Suprapubic skin (tissue), 4 donors: ENCODE measurements at regions not wholly inside any gene's neighbourhood (a gene's known extent, or its start where the extent isn't known, plus 50 kb on each side); places are given as distances from the start of the nearest gene placed in this dataset.

Source experiments
- DNase-seq, 2 donors: peaks; one replicate each; pipeline ENCODE4 v3.0.0-alpha.2; 2019; ENCODE audit warnings: low spot score in 2 of 2
- H3K27ac ChIP-seq: fragments of 200-600 bp; sonication (generic); one replicate; pipeline ENCODE4 v1.5.1; 2019
- H3K27me3 ChIP-seq: fragments of 200-600 bp; sonication (generic); one replicate; pipeline ENCODE4 v1.5.1; 2019
- H3K36me3 ChIP-seq: fragments of 200-600 bp; sonication (generic); one replicate; pipeline ENCODE4 v1.5.1; 2019
- H3K4me1 ChIP-seq: fragments of 200-600 bp; sonication (generic); one replicate; pipeline ENCODE4 v1.5.1; 2019
- H3K4me3 ChIP-seq: fragments of 200-600 bp; sonication (generic); one replicate; pipeline ENCODE4 v1.5.1; 2019; ENCODE audit warnings: mild to moderate bottlenecking
- H3K9me3 ChIP-seq: fragments of 200-600 bp; sonication (generic); one replicate; pipeline ENCODE4 v1.5.1; 2019
- CTCF ChIP-seq, 2 donors: fragments of 200-600 bp in 1 of 2; fragments of 450-650 bp in 1 of 2; sonication (generic) in 1 of 2; IDR thresholded peaks; one replicate each; pipeline ENCODE4 v1.5.1; 2016 to 2019; ENCODE audit warnings: antibody characterized with exemption in 2 of 2, mild to moderate bottlenecking in 1 of 2, moderate library complexity in 1 of 2
- EP300 ChIP-seq: sonication (generic); formaldehyde crosslinking; IDR thresholded peaks from one replicate; pipeline ENCODE4 v1.6.1; 2017; ENCODE audit warnings: antibody characterized with exemption
- POLR2A ChIP-seq, 2 donors: fragments of 450-650 bp; IDR thresholded peaks; one replicate each; pipeline ENCODE4 v1.6.1; 2017; ENCODE audit warnings: antibody characterized with exemption in 2 of 2, mild to moderate bottlenecking in 2 of 2, moderate library complexity in 2 of 2
- POLR2AphosphoS5 ChIP-seq, 3 donors: sonication (generic); formaldehyde crosslinking; IDR thresholded peaks; one replicate each; pipeline ENCODE4 v1.6.1; 2017; ENCODE audit warnings: antibody characterized with exemption in 3 of 3
- WGBS: methylation state at CpG from one replicate; pipeline ENCODE4 v1.1.5; 2018; 5-methylcytosine and 5-hydroxymethylcytosine counted together

GRCh38 chr6:109295109-109295773 lies 87.0 kb downstream of the CD164 start:
- peaks cover 2% of the 10 kb centered on the region for H3K4me1 ChIP-seq
- no peaks in the 10 kb centered on the region for H3K9me3 ChIP-seq
- no peak for DNase-seq
- H3K36me3 ChIP-seq: no peaks in the 10 kb centered on the region
- H3K27ac ChIP-seq: no peak overlapping the region
- 65% methylated on average over 5 of the region's 5 CpGs for WGBS
- peaks cover 3% of the 10 kb centered on the region for H3K27me3 ChIP-seq
- H3K4me3 ChIP-seq: no peak overlapping the region
- TF ChIP-seq POLR2A (IDR thresholded peaks at IDR 0.05) (no peak), EP300 (no peak), POLR2AphosphoS5 (IDR thresholded peaks at IDR 0.05) (no peak), CTCF (IDR thresholded peaks at IDR 0.05) (no peak)

- Histone ChIP-seq H3K27me3 (peaks cover 6% of the 10 kb centered on the region), H3K4me1 (peaks cover 2% of the 10 kb centered on the region), H3K4me3 (no peak overlapping the region), H3K9me3 (no peaks in the 10 kb centered on the region), H3K36me3 (no peaks in the 10 kb centered on the region), H3K27ac (no peak overlapping the region)
- no peak for DNase-seq
- 86% methylated on average over 2 of the region's 2 CpGs for WGBS
- TF ChIP-seq EP300: no peak
- TF ChIP-seq POLR2A (IDR thresholded peaks at IDR 0.05): no peak
- no peak for TF ChIP-seq CTCF (IDR thresholded peaks at IDR 0.05)
- TF ChIP-seq POLR2AphosphoS5 (IDR thresholded peaks at IDR 0.05): no peak
Observed at GRCh38 chr6:109292983-109293586, 89.2 kb downstream of the CD164 start.

GRCh38 chr6:109292420-109292819 lies 89.8 kb downstream of the CD164 start:
- Histone ChIP-seq H3K27ac (no peak overlapping the region), H3K4me1 (peaks cover 2% of the 10 kb centered on the region), H3K4me3 (no peak overlapping the region), H3K36me3 (no peaks in the 10 kb centered on the region), H3K9me3 (no peaks in the 10 kb centered on the region), H3K27me3 (peaks cover 6% of the 10 kb centered on the region)
- 71% methylated on average over 2 of the region's 2 CpGs for WGBS
- DNase-seq: no peak
- TF ChIP-seq POLR2AphosphoS5 (IDR thresholded peaks at IDR 0.05): no peak
- TF ChIP-seq POLR2A (IDR thresholded peaks at IDR 0.05): no peak
- TF ChIP-seq EP300: no peak
- TF ChIP-seq CTCF (IDR thresholded peaks at IDR 0.05): no peak

GRCh38 chr6:109291902-109292301 lies 90.4 kb downstream of the CD164 start:
- DNase-seq: no peak
- H3K27me3 ChIP-seq: peaks cover 6% of the 10 kb centered on the region
- H3K36me3 ChIP-seq: no peaks in the 10 kb centered on the region
- peaks cover 2% of the 10 kb centered on the region for H3K4me1 ChIP-seq
- no peak overlapping the region for H3K4me3 ChIP-seq
- H3K27ac ChIP-seq: no peak overlapping the region
- no peaks in the 10 kb centered on the region for H3K9me3 ChIP-seq
- 74% methylated on average over 2 of the region's 2 CpGs for WGBS
- no peak for TF ChIP-seq EP300
- no peak for TF ChIP-seq POLR2A (IDR thresholded peaks at IDR 0.05)
- TF ChIP-seq POLR2AphosphoS5 (IDR thresholded peaks at IDR 0.05): no peak
- TF ChIP-seq CTCF (IDR thresholded peaks at IDR 0.05): no peak

GRCh38 chr6:109290143-109290931 lies 91.9 kb downstream of the CD164 start:
- 74% methylated on average over 44 of the region's 56 CpGs for WGBS
- Histone ChIP-seq H3K27me3 (peaks cover 6% of the 10 kb centered on the region), H3K9me3 (no peaks in the 10 kb centered on the region), H3K4me1 (peaks cover 2% of the 10 kb centered on the region), H3K4me3 (no peak overlapping the region), H3K27ac (no peak overlapping the region), H3K36me3 (no peaks in the 10 kb centered on the region)
- no peak for DNase-seq
- TF ChIP-seq POLR2A (IDR thresholded peaks at IDR 0.05) (no peak), POLR2AphosphoS5 (IDR thresholded peaks at IDR 0.05) (no peak), EP300 (no peak), CTCF (IDR thresholded peaks at IDR 0.05) (no peak)
